ENCODE measurements at regions not wholly inside any gene's neighbourhood (a gene's known extent, or its start where the extent isn't known, plus 50 kb on each side); places are given as distances from the start of the nearest gene placed in this dataset.

GRCh38 chr4:134936014-134936413 lies 734.4 kb upstream of the PABPC4L start:
- TF ChIP-seq EP300 (IDR thresholded peaks at IDR 0.05): no peak
- no peak for TF ChIP-seq POLR2A (IDR thresholded peaks at IDR 0.05)
- no peak for TF ChIP-seq CTCF (IDR thresholded peaks at IDR 0.05)
- no peak for TF ChIP-seq POLR2AphosphoS5 (IDR thresholded peaks at IDR 0.05)

Data from gastroesophageal sphincter (tissue), 3 donors.